ENCODE measurements at regions not wholly inside any gene's neighbourhood (a gene's known extent, or its start where the extent isn't known, plus 50 kb on each side); places are given as distances from the start of the nearest gene placed in this dataset.
"Not testable (repeated sequence)": the region's sequence is repeated elsewhere in the genome, so short reads cannot be mapped to it uniquely, and the experiment has no call there.

DNA sequence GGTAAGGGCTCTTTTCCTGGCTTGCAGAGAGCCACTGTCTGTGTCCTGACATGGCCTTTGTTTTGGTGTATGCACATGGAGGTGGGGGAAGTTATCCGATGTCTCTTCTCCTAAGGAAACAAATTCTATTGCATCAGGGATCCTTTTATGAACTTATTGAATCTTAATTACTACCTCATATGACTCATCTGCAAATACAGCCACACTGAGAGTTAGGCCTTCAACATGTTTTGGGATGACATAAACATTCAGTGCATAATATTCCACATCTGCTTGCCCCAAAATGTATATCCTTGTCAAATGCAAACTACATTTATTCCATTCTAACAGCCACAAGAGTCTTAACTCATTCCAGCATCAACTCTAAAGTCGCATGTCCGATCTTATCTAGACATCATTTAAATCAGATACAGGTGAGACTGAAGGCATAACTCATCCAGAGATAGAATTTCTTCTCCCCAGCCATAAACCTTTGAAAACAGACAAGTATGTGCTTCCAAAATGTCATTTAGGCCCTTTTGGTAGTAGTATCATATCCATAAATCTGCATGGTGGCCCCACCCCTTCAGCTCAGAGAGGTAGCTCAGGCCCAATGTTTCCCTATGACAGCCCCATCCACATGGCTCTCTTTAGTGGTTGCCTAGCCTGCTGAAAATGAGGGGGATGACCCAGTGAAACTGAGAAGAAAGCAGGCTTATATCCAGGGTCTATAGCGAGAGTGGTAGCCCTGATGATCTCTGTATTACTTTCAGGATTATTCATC lies 289.5 kb upstream of the ALCAM start:
- no peak for DNase-seq (ENCODE audit: low read depth in 2 of 2)

DNA sequence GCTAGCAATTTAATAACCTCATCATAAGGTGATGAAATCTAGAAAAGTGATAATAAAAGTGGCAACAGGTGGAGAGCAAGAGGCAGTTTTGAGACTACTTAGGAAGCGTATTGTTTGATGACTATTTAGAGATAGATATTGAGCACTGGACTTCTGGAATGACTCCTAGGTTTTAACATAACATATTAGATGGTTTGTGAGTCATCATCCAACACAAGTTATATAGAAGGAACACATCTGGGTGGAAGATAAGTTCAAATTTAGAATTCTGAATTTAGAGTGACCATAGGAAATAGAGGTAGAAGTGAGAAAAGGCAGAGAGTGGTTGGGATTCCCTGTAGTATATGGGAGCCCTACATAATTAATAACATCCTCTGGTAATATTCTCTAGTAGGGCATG lies 282.8 kb upstream of the ALCAM start:
- no peak for DNase-seq (ENCODE audit: low read depth in 2 of 2)

DNA sequence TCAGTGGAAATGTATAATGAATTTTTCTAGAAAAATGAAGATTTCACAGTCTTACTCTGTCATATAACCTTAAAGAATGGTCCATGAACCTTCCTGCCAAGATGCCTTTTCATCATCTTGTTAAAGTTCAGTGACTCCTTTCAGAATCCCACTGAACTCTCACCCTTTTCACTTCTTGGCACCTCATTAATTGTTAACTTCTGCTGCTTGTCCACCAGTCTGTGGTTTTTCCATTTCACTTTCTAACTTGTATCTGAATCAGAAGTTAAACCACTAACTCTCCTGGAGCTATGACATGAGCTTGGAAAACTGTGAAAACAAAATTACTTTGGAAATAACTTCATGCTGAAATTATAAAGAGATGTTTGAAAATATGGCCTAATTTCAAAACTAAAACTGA lies 281.2 kb upstream of the ALCAM start:
- no peak for DNase-seq (ENCODE audit: low read depth in 2 of 2)

DNA sequence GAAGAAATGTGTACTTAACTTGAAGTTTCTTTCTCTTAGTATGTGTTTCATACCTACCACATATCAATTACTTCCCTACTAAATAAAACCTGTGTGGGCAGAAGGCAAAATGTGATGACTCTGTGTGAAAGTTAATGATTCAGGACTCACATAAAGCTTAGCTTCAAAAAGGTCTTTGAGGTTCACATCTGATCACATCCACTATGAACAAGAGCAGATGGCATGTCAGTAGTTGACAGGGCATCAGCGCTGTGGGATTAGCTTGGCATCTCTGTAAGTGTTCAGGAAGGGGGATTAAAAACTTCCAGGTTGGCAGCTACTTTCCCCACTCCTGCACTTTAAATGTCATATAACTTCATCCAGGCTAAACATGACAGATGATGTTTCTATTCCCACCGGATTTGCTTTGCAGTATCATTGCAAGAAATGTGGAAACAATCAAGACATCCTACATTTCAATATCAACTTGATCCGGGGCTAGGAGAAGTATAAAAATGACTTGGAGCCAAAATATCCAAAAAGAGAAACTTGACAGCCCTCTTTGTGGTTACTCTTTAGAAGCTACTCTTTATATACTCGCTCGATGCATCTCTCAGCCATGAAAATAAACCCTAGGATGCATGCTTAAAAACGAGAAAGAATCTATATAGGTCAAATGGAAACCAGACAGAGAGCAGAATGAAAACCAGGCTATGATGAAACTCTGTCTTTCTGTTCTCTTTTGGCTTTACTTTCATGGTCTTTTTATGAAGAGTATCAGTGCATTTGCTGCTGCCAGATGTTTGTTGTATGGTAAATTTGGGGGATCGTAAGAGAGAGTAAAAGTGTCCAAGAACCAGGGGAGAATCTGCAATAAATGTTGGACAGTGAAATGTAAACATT lies 273.1 kb upstream of the ALCAM start:
- no peak for DNase-seq (ENCODE audit: low read depth in 2 of 2)

DNA sequence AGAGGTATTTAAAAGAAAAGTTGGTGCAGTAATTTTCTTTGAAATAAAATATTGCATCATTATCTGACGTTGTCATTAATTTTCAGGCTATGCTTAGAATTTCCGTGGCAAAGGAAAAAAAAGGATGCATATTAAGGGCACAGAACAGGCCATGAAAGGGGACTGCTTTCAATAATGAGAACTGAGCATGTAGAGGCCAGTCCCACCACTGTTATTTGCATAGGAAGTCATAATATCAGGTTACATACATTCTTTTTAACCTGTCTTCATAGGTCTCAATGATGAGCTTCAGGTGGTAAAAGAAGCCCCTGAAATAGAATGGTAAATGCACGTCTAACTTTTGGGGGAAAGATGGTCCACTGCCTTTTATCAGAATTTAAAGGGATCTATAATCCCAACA lies 272.1 kb upstream of the ALCAM start:
- no peak for DNase-seq (ENCODE audit: low read depth in 2 of 2)

DNA sequence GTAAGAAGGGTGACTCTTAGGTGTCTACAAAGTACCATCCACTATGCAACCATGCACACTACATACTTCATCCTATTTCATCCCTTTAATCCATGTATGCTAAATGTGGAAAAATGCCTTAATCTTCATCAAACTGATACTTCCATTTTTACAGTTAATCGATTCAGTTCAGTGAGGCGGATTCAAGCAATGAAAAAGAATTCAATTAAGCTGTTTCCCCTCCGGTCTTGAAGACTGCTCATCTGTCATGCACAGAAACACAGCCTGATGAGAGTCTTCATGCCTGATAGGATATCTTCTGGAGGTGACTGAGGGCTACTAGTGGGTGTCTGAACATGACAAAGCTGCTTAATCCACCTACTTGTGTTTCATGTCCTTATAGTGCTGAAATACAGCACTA lies 270.6 kb upstream of the ALCAM start:
- DNase-seq (ENCODE audit: low read depth in 2 of 2), result no peak

DNA sequence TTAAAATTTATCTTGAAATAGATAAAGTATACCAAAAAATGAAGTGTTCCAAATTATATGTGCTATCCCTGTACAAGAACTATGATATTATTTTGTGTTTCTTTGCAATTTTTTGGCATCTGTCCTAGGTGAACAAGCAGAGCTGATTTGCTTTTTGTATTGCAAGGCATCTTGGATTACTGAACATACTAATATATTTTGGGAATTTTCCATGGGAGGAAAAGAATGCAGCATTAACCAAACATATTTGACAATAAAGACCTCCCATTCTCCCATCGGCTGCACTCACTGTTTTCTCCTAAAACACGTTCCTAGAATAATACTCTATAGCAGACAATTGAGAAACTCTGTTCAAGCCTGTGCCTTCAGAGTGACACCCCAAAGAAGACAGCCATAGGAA lies 265.1 kb upstream of the ALCAM start:
- no peak for DNase-seq (ENCODE audit: low read depth in 2 of 2)

DNA sequence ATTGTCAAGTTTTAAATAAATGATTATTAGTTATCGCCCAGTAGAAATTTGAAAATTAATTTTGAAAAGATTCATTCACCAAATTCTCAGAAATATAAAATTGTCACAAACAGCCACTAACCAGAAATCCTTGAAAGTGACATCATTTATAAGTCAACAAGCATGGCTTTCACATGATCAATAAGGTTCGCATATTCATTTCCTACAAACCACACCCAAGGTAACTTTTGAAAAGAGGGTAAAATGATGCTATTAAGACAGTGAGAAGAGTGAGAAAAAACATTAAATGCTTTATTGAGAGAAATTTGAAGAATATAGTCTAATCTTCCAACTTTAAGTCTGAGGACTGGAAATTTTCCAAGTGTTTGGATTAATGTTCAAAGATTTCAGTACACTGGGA lies 263.6 kb upstream of the ALCAM start:
- no peak for DNase-seq (ENCODE audit: low read depth in 2 of 2)

DNA sequence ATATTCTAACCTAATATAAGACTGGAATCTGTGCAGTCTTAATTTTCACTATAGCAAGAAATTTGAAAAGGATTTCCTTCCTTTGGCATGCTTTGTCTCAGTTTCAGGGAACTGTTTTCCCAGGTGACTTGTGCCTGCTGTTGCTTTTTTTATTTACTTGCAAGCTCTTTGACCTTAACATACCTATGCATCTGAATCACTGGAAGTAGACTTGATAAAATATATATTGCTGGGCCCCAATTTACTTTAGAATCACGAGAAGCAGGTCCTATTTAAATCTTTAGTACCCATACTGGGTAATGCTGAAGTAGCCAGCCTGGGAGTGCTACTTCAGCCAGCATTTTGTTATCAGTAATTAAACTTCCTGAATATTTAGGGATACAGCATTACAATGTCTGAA lies 257.9 kb upstream of the ALCAM start:
- peak in 1 of 2 donors; percentile 1 for DNase-seq (ENCODE audit: low read depth in 2 of 2)

DNA sequence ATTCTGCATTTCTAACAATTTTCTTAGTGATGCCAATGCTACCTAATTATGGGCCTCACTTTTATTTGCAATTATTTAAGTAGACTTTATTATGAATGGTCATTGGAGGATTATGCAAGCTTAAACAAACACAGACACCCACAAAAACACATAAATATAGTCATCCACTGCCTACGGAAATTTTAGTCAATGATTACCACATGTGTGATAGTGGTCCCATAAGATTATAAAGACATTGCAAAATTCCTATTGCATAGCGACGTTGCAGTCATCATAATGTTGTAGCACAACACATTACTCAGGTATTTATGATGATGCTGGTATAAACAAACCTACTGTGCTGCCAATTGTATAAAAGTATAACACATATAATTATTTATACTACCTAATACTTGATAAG lies 247.8 kb upstream of the ALCAM start:
- DNase-seq (ENCODE audit: low read depth in 2 of 2), result no peak

DNA sequence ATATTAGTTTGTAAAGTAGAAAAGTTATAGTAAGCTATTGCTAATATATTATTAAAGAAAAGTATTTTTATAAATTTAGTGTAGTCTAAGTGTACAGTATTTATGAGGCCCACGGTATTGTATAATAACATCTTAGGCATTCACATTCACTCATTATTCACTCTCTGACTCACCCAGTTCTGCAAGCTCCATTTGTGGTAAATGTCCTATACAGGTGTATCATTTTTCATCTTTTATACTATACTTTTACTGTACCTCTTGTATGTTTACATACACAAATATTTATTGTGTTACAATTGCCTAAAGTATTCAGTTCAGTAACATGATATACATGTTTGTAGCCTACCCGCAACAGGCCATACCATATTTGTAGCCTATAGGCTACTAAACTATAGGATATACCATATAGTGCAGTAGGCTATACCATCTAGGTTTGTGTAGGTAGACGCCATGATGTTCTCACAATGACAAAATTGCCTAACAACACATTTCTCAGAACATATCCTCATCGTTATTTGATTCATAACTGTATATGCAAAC lies 246.8 kb upstream of the ALCAM start:
- no peak for DNase-seq (ENCODE audit: low read depth in 2 of 2)

DNA sequence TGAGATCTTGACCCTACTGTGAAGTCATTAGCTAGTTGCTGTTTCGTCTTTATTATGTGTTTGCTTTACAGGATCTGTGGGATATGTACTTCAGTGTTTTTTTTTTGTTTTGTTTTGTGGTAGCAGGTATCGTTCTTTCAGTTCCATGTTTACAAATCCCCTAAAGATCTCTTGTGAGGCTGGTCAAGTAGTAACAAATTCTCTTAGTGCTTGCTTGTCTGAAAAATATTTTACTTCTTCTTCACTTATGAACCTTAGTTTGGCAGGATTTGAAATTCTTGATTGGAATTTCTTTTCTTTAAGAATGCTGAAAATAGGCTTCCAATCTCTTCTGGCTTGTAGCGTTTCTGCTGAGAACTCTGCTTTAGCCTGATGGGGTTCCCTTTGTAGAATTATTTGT lies 235.8 kb upstream of the ALCAM start:
- no peak for DNase-seq (ENCODE audit: low read depth in 2 of 2)

DNA sequence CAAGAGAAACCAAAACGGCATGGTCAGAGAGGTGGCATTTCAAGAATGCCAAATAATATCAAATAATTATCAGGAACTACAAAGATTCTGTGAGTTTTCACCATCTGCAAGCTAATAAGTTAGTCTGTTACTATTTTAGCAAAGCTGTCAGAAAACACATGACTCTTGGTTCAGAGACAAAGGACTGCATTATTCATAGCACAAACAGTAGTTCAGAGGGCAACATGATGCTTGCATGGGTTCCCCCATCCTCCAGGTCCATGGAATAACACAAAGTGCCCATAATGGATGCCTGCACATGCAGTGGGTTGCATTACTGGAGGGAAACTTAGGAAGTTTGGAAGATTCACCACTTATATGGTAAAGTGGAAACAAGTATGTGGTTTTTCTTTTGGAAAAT lies 228.8 kb upstream of the ALCAM start:
- no peak for DNase-seq (ENCODE audit: low read depth in 2 of 2)

DNA sequence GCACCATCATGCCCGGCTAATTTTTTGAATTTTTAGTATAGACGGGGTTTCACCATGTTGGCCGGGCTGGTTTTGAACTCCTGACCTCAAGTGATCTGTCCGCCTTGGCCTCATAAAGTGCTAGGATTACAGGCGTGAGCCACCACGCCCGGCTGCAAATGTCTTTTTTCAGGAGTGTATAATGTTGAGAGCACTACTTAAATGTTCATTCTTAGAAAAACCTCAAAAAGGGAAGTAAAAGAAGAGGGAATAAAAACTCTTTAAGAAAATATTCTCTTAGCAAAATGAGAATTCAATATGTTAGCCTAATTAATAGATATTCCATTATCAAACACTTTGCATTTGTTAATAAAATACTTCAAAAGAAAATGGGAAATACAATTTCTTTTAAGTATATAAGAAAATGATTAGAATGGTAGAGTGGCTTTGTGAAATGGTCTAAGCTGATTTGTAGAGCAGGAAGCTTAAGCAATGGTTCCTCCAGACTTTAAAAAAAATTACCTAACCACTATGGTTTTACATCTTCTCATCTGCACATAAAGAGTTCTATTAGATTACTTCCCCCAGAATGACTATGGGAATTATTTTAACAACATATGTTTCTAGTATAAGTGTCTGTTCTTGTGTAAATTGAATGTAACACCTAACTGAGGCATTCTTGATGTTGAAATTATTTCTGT lies 226.7 kb upstream of the ALCAM start:
- no peak for DNase-seq (ENCODE audit: low read depth in 2 of 2)

DNA sequence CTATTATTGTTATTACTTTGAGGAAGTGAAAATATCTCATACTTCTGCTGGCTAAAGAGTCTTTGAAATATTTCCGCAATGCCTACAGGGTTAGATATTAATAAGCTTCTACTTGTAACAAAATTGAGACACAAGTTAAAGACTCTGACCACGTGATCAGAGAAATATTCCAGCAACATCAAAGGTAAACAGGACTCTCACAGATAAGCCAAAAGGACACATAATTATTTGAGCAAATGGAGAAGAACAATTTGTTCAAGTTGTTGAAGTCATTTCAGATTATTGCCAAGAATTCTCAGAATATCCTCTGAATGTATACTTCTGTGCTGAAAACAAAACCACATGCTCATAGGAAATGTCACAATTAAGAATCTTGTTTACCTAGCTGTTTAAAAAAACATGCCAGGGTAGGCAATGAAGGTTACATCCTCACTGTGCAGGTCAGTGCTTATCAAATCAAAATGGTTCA lies 225.8 kb upstream of the ALCAM start:
- peak in 1 of 2 donors; percentile 8 for DNase-seq (ENCODE audit: low read depth in 2 of 2)

DNA sequence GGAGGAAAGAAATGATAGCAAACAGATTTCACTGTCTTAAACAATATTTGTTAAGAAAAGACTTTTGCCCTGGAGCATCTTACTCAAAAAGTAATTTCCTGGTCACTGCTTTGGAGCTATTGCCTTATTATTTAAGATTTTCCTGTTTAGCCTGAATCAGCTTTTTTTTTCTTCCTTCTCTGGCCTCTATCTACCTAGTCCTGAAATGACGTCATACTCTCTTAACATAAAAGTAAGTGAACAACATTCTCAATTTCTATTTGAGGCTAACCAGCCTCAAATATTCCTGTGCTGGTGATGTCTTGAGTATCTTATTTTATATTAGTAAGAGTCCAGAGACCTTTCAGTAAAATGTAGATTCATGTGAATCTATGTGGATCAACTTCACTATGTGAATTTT lies 221.9 kb upstream of the ALCAM start:
- DNase-seq (ENCODE audit: low read depth in 2 of 2), result no peak

DNA sequence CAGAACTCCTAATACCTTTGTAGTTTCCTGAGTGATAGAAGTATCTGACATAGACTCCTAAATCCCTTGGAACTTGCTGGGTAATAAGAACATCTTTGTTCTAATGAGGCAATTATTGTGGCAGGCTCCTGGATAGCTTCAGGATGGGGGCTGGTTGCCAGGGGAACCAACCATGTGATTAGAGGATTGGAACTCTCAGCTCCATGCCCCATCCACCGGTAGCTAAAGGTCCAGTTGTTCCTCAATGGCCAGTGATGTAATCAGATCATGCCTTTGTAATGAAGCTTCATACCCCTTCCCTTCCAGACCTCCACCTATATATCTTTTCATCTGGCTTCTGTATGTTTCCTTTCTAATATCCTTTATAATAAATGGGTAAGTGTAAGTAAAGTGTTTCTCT lies 221.2 kb upstream of the ALCAM start:
- DNase-seq (ENCODE audit: low read depth in 2 of 2), result no peak

DNA sequence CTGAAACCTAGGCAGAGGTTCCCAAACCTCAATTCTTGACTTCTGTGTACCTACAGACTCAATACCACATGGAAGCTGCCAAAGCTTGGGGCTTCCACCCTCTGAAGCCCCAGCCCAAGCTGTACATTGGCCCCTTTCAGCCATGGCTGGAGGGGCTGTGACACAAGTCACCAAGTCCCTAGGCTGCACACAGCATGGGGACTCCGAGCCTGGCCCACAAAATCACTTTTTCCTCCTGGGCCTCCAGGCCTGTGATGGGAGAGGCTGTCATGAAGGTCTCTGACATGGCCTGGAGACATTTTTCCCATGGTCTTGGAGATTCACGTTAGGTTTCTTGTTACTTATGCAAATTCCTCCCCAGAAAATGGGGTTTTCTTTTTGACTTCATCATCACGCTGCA lies 217.5 kb upstream of the ALCAM start:
- not testable (repeated sequence) for DNase-seq (ENCODE audit: low read depth in 2 of 2)

DNA sequence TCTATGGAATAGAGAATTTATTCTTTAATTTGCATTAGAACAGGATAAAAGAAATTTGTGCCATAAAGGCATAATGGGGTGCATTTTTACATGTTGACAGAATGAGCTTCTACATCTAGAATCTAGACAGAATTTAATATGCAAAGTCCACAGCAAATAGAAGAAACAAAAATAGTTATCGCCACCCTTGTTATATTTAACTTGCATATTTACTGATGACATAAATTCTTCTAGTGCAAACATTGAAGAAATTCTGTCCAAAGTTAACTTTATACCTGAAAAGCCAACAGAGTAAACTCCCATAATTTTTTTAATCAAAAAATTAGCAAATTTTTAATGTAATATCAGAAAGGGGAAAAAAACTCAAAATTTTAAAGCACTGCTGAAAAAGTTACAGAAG lies 213.7 kb upstream of the ALCAM start:
- DNase-seq (ENCODE audit: low read depth in 2 of 2), result no peak

DNA sequence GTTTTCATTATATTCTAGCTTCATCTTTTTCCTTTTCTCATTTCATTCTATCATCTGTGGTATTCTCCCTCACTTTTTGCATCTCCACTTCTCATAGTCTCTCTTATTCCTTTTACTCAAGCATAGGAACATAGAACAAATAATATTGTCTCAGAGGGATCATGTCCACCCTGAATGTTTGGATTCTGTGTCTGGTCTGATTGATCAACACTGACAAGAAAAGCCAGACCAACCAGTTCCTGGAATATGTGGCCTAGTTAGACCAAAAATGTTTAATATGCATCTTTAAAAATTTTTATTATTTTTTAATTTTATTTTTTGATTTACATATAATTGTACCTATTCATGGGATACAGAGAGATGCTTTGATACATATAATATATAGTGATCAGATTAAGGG lies 212.0 kb upstream of the ALCAM start:
- no peak for DNase-seq (ENCODE audit: low read depth in 2 of 2)

DNA sequence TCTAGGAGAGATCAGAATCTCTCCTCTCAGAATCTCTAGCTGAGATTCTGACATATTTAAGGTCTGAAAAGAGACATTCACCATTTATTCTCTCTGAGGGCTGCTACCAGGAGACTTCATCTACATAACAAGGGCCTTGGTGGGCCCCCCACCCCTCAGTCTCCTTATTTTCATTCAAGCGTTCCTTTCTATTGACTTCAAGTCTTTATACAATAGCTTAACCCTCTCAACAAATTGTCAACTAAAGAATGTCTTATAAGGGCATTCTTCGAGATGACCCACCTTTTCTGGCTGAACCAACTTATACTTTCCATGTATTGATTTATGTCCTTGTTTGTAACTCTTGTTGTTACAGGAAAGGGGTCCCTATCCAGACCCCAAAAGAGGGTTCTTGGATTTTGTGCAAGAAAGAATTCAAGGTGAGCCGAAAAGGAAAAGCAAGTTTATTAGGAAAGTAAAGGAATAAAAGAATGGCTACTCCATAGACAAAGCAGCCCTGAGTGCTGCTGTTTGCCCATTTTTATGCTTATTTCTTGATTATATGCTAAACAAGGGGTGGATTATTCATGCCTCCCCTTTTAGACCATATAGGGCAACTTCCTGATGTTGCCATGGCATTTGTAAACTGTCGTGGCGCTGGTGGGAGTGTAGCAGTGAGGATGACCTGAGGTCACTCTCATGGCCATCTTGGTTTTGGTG lies 209.5 kb upstream of the ALCAM start:
- DNase-seq (ENCODE audit: low read depth in 2 of 2), result no peak

DNA sequence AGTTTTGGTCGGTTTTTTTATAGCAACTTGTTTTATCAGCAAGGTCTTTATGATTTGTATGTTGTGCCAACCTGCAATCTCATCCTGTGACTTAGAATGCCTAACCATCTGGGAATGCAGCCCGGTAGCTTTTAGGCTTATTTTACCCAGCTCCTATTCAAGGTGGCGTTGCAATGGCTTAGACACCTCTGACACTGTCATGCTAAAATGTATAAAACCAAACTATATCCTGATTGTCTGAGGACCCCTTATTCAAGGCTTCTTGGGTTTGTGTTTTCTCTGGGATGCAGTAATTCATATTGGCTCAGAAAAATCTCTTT lies 209.0 kb upstream of the ALCAM start:
- DNase-seq (ENCODE audit: low read depth in 2 of 2), result no peak

Data from lung microvascular endothelial cell (primary cell).